Inflammatory macrophage (primary cell): ENCODE measurements at regions not wholly inside any gene's neighbourhood (a gene's known extent, or its start where the extent isn't known, plus 50 kb on each side); places are given as distances from the start of the nearest gene placed in this dataset.

ENCODE experiments used
- DNase-seq, 2 donors: peaks; one replicate each; pipeline ENCODE4 v3.0.0-alpha.2; 2020 to 2022

GRCh38 chr12:98446682-98447081 lies 68.7 kb upstream of the TMPO start:
- DNase-seq = peak; percentile 84 to 95

GRCh38 chr12:98449584-98449983 lies 65.8 kb upstream of the TMPO start:
- no peak for DNase-seq

- DNase-seq = peak; percentile 36 to 67
Observed at GRCh38 chr12:98453070-98453469, 62.3 kb upstream of the TMPO start.

GRCh38 chr12:98453492-98453891 lies 61.9 kb upstream of the TMPO start:
- DNase-seq = no peak

GRCh38 chr12:98456041-98456440 lies 59.3 kb upstream of the TMPO start:
- DNase-seq = no peak

GRCh38 chr12:98456576-98457573 lies 58.5 kb upstream of the TMPO start:
- peak; percentile 30 to 59 for DNase-seq

DNA sequence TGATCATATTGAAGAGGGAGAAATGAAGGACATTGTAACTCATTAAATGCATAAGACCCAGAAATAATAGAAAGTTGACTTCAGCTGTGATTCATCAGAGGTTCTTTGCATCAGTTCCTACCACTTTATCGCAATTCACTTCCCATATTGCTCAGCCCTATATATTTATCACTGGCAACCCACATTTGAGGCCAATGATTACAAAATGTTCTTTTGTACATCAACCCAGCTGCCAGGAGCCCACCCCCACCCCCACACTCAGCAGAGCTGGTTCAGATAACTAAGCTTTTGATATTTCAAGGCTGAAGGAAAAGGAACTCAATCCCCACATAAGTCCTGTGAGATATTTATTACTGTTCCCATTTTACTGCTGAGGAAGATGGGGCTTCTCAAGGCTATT lies 51.2 kb upstream of the TMPO start:
- DNase-seq = peak; percentile 94 to 95

GRCh38 chr12:98465505-98465904 lies 49.9 kb upstream of the TMPO start:
- DNase-seq = no peak
